T47D (cell line): ENCODE measurements at regions not wholly inside any gene's neighbourhood (a gene's known extent, or its start where the extent isn't known, plus 50 kb on each side); places are given as distances from the start of the nearest gene placed in this dataset.

ENCODE experiments used
- DNase-seq, 2 experiments: peaks; one replicate each; pipeline versions ENCODE4 v3.0.0 to v3.0.0-alpha.2; 2011 to 2012; ENCODE audit warnings: low read depth in 1 of 2, low spot score in 1 of 2
- JUND ChIP-seq: IDR thresholded peaks from 2 replicates; pipeline ENCODE4 v1.6.1; 2012; ENCODE audit warnings: low read depth
- in situ Hi-C: cut with HindIII; loops from 2 replicates; pipeline ENCODE4 v1.10.0; 2016; ENCODE audit warnings: low sequenced_read_pairs, low pct_unique_long_range_greater_than_20kb

GRCh38 chr5:103498800-103499551 is 63.6 kb downstream of the NUDT12 start:
- in situ Hi-C loops, result no loop called here
- no peak for TF ChIP-seq JUND
- no peak for DNase-seq

- in situ Hi-C loops, result no loop called here
- no peak for DNase-seq
- no peak for TF ChIP-seq JUND
These were observed 64.4 kb downstream of the NUDT12 start for GRCh38 chr5:103498211-103498610.

GRCh38 chr5:103497781-103498180 is 64.8 kb downstream of the NUDT12 start:
- no peak for DNase-seq
- TF ChIP-seq JUND, result no peak
- in situ Hi-C loops, result no loop called here

GRCh38 chr5:103490030-103490739 is 72.4 kb downstream of the NUDT12 start:
- DNase-seq, result no peak
- in situ Hi-C loops, result no loop called here
- TF ChIP-seq JUND, result no peak

- no peak for TF ChIP-seq JUND
- in situ Hi-C loops, result no loop called here
- no peak for DNase-seq
These were observed 73.3 kb downstream of the NUDT12 start for GRCh38 chr5:103489307-103489706.

- in situ Hi-C loops, result no loop called here
- no peak for TF ChIP-seq JUND
- peak in 1 of 2 experiments; percentile 32 for DNase-seq
These were observed 74.6 kb downstream of the NUDT12 start for GRCh38 chr5:103487822-103488493.

GRCh38 chr5:103487218-103487617 is 75.4 kb downstream of the NUDT12 start:
- peak in 1 of 2 experiments; percentile 53 for DNase-seq
- in situ Hi-C loops, result no loop called here
- no peak for TF ChIP-seq JUND

GRCh38 chr5:103486739-103487138 is 75.8 kb downstream of the NUDT12 start:
- no peak for TF ChIP-seq JUND
- in situ Hi-C loops, result no loop called here

GRCh38 chr5:103480246-103480645 is 82.3 kb downstream of the NUDT12 start:
- in situ Hi-C loops, result no loop called here
- TF ChIP-seq JUND, result no peak
- DNase-seq, result no peak

More at GRCh38 chr5:103486739-103487138, 75.8 kb downstream of the NUDT12 start:
- DNase-seq, result no peak

GRCh38 chr5:103477678-103478077 is 84.9 kb downstream of the NUDT12 start:
- no peak for TF ChIP-seq JUND
- no peak for DNase-seq
- in situ Hi-C loops, result no loop called here

- in situ Hi-C loops, result no loop called here
- no peak for TF ChIP-seq JUND
- DNase-seq, result no peak
These were observed 85.8 kb downstream of the NUDT12 start for GRCh38 chr5:103476811-103477210.

GRCh38 chr5:103475629-103476240 is 86.9 kb downstream of the NUDT12 start:
- in situ Hi-C loops, result no loop called here
- peak in 1 of 2 experiments; percentile 62 for DNase-seq
- no peak for TF ChIP-seq JUND
